Stimulated activated CD4-positive, alpha-beta T cell treated with anti-CD3 and anti-CD28 coated beads, Interleukin-1b, Interleukin-23, amount 100 ng/mL, for 4 hours (primary cell): ENCODE measurements at regions not wholly inside any gene's neighbourhood (a gene's known extent, or its start where the extent isn't known, plus 50 kb on each side); places are given as distances from the start of the nearest gene placed in this dataset.

ENCODE experiments used
- DNase-seq, 2 donors: peaks; one replicate each; pipeline ENCODE4 v3.0.0-alpha.2; 2020; ENCODE audit warnings: low read depth in 2 of 2

- DNase-seq, result no peak
Measured at GRCh38 chr15:70327856-70328678, 230.3 kb upstream of the TLE3 start.

- DNase-seq, result no peak
Measured at GRCh38 chr15:70327328-70327855, 229.7 kb upstream of the TLE3 start.

DNA sequence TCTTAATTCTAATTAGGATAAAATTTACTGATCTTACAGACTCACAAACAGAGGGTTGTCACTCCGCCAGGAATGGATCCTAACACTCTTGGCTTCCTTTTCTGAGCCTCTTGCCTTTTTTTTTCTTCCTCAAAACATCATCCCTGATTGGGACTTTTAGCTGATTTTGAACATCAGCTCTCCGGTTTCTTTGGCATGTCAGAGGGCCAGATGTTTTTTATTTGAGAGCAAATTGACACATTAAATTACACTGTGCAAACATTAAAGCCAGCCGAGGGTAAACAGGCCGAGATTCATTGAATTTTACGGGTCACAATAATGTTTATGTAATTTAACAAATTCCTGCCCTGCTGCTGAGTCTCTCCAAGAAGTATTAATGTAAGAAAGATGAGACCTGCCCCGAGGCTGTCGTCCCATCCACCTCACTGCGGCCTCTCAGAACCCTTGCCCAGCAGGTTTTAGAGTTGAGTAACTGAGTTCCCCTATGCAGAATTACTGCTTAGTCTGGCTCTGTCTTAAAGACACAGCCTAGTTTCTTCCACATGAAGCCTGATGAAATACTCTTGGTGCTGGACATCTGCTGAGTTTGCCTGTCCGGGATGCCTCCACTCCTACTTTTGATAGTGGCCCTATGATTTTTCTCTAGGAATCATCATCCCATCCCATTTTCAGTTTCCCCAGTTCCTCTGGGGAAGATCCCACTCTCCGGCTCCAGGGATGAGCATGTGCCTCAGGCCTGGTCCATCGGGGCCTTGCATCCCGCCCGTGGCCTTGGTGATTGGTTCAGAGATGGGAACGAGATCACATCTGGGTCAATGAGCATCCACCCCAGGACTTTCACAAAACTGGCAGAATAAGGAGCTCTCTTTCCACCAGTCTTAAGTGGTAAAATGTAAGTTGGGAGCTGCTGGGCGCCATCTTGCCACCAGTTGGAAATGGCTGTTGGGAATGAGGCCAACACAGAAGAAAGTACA lies 226.6 kb upstream of the TLE3 start:
- no peak for DNase-seq

- no peak for DNase-seq
Measured at GRCh38 chr15:70323111-70323851, 225.6 kb upstream of the TLE3 start.

GRCh38 chr15:70322051-70322668 lies 224.4 kb upstream of the TLE3 start:
- no peak for DNase-seq

DNA sequence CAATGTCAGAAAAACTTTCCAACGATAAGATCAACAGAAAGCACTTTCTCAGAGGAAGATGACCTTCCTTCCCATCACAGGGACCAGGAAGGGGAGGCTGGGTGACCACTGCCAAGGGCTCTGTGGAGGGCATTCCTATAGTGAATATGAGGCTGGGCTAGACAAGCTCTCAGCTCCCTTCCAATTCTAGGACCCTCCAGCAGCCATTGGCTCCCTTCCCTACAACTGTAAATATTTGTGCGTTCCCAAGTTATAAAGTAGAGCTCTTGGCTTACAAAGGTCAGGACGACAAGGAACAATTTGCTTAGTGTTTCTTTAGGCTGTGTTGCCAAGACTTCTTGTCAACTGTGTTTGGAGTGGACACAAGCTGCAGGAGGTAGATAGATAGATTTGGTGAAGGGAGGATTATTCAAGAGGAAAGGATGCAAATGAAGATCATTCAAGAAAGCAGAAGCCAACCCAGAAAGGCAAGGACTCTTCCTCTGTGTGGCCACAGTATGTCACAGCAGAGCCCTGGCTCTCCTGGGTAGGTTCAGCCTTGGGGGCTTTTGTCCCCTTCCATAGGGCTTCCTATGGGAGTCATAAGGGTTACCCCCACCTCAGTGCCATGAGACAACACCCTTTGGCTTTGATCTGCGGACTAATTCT lies 223.6 kb upstream of the TLE3 start:
- DNase-seq, result no peak

DNA sequence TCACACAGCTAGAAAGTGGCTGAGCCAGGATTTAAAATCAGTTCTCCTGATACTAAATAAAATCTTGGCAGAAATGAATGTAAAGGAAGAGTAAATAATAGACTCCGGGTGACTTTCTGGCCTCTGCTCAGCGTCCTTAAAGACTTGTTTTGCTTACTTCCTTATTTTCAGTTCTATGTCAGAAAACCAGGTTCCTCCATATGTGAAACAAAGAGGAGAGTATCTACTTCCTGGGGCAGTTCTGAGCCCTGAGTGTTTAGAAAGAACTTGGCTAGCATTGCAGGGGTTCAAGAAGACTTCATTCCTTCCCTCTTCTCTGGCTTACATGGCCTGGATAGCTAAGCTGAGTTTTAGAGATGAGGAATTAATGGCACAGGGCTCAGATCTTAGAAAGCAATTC lies 222.8 kb upstream of the TLE3 start:
- no peak for DNase-seq

DNA sequence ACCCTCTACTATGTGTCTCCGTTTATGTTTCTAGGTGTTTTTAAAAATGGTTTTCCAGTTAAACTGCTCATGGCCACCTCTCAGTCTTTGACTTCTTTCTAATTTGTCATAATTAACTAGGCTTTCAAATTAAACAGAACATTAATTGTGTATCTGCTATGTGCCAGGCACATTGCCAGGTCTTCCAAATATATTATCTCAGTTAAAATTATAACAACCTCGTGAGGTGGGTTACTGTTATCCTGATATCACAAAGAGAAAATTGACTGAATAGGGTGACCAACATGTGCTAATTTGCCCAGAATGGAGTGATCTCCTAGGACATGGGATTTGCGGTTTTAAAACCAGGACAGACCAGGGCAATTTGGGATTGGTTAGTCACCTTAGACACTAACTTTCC lies 222.4 kb upstream of the TLE3 start:
- DNase-seq, result no peak

- no peak for DNase-seq
Measured at GRCh38 chr15:70319466-70319865, 221.7 kb upstream of the TLE3 start.

GRCh38 chr15:70318594-70319465 lies 221.1 kb upstream of the TLE3 start:
- DNase-seq, result no peak

GRCh38 chr15:70316059-70316600 lies 218.4 kb upstream of the TLE3 start:
- DNase-seq, result no peak

DNA sequence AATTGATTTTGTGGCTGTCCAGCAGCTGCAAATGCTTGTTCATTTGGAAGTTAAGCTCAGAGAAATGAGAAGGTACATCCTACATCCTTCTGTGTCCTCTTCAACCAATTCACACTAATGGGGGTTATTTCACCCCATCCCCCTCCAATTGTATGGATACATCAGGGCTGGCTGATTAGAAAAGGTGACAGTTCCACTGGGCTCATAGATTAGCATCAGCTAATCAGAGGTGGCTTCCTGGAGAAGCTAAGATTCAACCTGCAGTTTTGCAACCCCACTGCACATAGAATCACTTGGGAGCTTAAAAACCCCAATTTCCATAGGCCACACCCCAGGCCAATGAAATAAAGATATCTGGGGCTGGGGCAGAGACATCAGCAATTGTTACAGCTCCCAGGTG lies 217.7 kb upstream of the TLE3 start:
- no peak for DNase-seq

DNA sequence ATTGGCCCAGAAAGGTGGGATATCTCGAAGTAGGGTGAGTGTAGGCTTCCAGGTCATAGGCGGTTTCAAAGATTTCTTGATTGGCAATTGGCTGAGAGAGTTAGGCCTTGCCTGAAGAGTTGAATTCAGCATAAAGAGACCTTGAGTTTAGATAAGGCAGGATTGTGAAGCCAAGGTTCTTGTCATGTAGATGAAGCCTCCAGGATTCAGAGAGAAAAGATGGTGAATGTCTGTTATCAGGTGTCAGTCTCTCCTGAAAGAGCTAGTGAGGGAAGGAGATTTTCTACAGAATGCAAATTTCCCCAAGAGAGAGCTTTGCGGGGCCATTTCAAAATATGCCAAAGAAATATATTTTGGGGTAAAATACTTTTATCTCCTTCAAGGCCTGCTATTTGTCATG lies 217.0 kb upstream of the TLE3 start:
- DNase-seq, result no peak

DNA sequence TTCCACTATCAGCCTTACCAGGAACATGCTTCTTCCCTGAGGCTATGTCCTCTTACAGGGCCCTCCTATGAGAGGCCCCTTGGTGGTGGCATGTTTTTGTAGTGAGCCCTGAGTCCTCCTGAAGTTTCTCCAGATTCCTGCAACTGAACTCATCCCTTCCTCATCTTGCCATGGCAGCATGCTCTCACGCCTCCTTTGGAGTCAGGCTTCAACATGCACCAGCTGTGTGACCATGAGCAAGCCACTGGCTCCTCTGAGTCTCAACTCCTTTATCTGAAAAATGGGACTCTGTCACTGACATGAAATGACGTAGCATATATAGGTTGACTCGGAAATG lies 216.3 kb upstream of the TLE3 start:
- no peak for DNase-seq

DNA sequence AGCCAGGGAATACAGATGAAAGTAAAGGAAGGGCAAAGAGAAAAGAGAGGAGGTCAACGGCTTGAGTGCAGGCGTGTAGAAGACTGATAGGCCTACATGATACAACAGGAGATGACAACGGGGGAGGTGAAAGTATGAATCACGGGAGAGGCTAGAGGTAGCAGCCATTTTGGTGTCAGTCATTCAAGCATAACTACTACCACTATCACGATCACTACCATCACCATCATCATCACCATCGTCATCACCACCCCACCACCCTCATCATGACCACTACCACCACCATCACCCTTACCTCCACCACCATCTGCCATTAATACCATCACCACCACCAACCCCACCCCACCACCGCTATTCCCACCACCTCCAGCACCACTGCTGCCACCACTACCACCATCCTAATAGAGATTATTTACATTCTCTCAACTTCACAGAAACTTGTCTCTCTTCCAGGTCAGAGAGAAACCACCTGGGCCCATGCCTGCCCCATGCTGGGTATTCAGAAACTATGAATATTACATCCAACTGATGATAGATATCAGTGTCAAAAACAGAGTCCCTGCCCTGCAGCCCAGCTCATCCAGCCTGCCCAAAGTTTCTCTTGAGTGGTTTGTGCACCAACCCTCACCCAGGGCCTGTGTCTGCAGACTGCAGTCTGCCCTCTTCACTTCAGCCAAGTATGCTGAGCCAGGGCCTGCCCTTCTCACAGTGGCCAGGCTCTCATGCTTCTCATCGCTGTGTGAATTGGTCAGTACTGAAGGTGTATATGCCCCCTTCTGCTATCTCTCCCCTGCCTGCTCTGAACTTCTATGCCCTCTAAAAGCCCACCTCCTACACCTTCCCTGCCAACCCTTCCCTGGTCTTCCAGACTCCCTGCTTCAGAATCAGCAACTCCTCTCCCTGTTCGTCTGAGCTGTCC lies 215.6 kb upstream of the TLE3 start:
- no peak for DNase-seq

- DNase-seq, result no peak
Measured at GRCh38 chr15:70311821-70312220, 214.1 kb upstream of the TLE3 start.

- DNase-seq, result no peak
Measured at GRCh38 chr15:70309716-70310115, 212.0 kb upstream of the TLE3 start.

DNA sequence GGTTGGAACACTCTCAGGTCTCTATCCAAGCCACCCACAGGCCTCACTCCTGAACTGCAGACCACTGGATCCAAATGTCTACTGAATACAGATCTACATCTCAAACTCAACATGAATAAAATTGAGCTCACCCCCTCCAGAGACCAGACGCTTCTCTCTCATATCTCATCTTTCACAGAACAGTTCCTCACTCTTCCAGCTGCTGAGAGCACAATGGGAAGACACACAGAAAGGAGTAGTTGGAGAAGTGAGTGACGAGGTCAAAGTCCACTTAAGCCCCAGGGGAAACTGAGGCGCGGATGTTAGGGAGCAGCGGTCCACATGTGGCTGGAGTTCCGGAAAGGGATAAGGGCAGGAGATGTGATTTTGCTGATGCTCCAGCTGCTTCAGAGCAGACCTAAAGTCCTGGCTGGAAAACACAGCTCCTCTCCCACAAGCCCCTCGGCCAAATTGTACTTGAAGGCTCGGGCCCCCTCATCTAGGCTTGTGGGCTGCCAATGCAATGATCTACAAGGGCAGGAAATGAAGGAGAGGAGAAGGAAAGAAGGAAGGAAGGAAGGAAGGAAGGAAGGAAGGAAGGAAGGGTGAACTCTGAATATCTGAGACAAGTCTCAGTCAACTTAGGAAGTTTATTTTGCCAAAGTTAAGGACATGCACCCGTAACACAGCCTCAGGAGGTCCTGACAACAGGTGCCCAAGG lies 211.2 kb upstream of the TLE3 start:
- no peak for DNase-seq
